ENCODE measurements at regions not wholly inside any gene's neighbourhood (a gene's known extent, or its start where the extent isn't known, plus 50 kb on each side); places are given as distances from the start of the nearest gene placed in this dataset.

DNA sequence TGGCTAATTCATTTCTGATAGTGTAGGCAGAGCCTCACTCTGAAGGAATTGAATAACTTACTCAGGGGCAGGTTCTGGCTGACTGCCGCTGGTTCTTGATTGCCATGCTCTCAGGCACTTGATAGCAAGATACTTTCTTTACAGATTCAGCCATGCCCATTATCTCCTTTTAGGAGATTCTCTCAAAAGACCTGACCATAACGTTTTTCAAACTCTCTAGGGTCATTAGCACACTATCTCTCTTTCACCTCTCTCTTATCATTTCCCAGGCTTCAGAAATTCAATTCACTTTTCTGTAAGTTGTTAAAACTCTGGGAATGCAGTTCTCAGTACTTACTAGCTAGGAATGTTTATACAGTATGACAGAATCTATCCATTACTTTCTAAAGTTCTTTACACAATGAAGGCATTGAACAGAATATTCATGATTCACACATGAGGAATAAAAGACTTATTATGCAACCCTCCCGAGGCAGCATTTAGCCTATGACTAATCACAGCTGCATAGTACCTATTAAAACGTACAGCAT is 850.3 kb upstream of the CADM2 start:
- no peak for TF ChIP-seq POU6F1 (CRISPR knock-in tag; IDR thresholded peaks at IDR 0.05; ENCODE audit: borderline replicate concordance, low read depth)
- no peak for TF ChIP-seq OSR1 (CRISPR knock-in tag; IDR thresholded peaks at IDR 0.05)
- no peak for TF ChIP-seq BACH2 (CRISPR knock-in tag; IDR thresholded peaks at IDR 0.05; ENCODE audit: borderline replicate concordance)
- TF ChIP-seq PATZ1 (CRISPR knock-in tag; IDR thresholded peaks at IDR 0.05; ENCODE audit: borderline replicate concordance) = no peak
- TF ChIP-seq ZFP3 (CRISPR knock-in tag; IDR thresholded peaks at IDR 0.05) = no peak
- TF ChIP-seq RARB (CRISPR knock-in tag; IDR thresholded peaks at IDR 0.05) = no peak
- TF ChIP-seq CREB5 (CRISPR knock-in tag; IDR thresholded peaks at IDR 0.05; ENCODE audit: low read depth) = no peak
- TF ChIP-seq TCF4 (CRISPR knock-in tag; IDR thresholded peaks at IDR 0.05; ENCODE audit: borderline replicate concordance) = no peak
- TF ChIP-seq TOX (CRISPR knock-in tag; IDR thresholded peaks at IDR 0.05; ENCODE audit: borderline replicate concordance) = no peak
